H1 (cell line): ENCODE measurements at regions not wholly inside any gene's neighbourhood (a gene's known extent, or its start where the extent isn't known, plus 50 kb on each side); places are given as distances from the start of the nearest gene placed in this dataset.

Experiments
- CTCF ChIA-PET: fragments of 300-600 bp; sonication (Branson Sonifier 250); formaldehyde crosslinking; loops from one replicate; lab custom pipeline; 2021; ENCODE audit not compliant: partially characterized antibody; lab: Charles Lee
- POLR2A ChIA-PET: fragments of 300-600 bp; sonication (Branson Sonifier 250); formaldehyde crosslinking; loops from one replicate; lab custom pipeline; 2021; ENCODE audit warnings: inconsistent platforms; ENCODE audit not compliant: partially characterized antibody; lab: Charles Lee
- DNase-seq, 2 experiments: peaks; one replicate each; pipeline versions ENCODE4 v3.0.0 to v3.0.0-alpha.2; 2010 to 2022; ENCODE audit warnings: low spot score in 2 of 2, low read depth in 1 of 2, mixed read lengths in 1 of 2
- FAIRE-seq: peaks from 2 replicates; lab custom pipeline; 2011; peaks lifted over from hg19 to GRCh38; lab: Jason Lieb, UNC
- H2AFZ ChIP-seq: 2 replicates; pipeline ENCODE4 v1.8.1; 2012; ENCODE audit warnings: low read length, inconsistent platforms
- H2AK5ac ChIP-seq: 2 replicates; pipeline ENCODE4 v1.6.1; 2013; ENCODE audit warnings: low read depth, low read length
- H2BK120ac ChIP-seq: replicated peaks from 2 replicates; pipeline ENCODE3; 2013; ENCODE audit warnings: low read depth, low read length, inconsistent platforms
- H2BK12ac ChIP-seq: 2 replicates; pipeline ENCODE4 v1.6.1; 2013; ENCODE audit warnings: low read depth, low read length
- H2BK15ac ChIP-seq: 2 replicates; pipeline ENCODE4 v1.6.1; 2013; ENCODE audit warnings: low read length
- H2BK20ac ChIP-seq: 2 replicates; pipeline ENCODE4 v1.6.1; 2013; ENCODE audit warnings: low read length
- H2BK5ac ChIP-seq: 2 replicates; pipeline ENCODE4 v1.6.1; 2013; ENCODE audit warnings: low read depth, low read length
- H3K14ac ChIP-seq: 2 replicates; pipeline ENCODE4 v1.6.1; 2013; ENCODE audit warnings: inconsistent platforms; ENCODE audit not compliant: insufficient read length
- H3K18ac ChIP-seq: 2 replicates; pipeline ENCODE4 v1.6.1; 2013; ENCODE audit warnings: low read length; ENCODE audit errors: extremely low read depth
- H3K23ac ChIP-seq: 2 replicates; pipeline ENCODE4 v1.6.1; 2013; ENCODE audit warnings: inconsistent platforms; ENCODE audit not compliant: insufficient read length
- H3K23me2 ChIP-seq: 2 replicates; pipeline ENCODE4 v1.6.1; 2013; ENCODE audit warnings: low read depth, low read length
- H3K27ac ChIP-seq: 2 replicates; pipeline ENCODE4 v1.6.1; 2011; ENCODE audit warnings: low read depth, low read length, inconsistent platforms
- H3K27me3 ChIP-seq, 4 experiments: replicated peaks in 1 of 4; 1 replicate in 1 of 4; 2 replicates in 3 of 4; pipeline versions ENCODE4 v1.6.1 to v1.8.1; 2011 to 2013; ENCODE audit warnings: low read length in 3 of 4, mild to moderate bottlenecking in 3 of 4, inconsistent platforms in 2 of 4, mixed read lengths in 2 of 4, moderate library complexity in 1 of 4; ENCODE audit not compliant: control insufficient read depth in 3 of 4, insufficient read depth in 3 of 4; ENCODE audit errors: extremely low read depth in 1 of 4
- H3K36me3 ChIP-seq, 4 experiments: 2 replicates each; pipeline versions ENCODE4 v1.6.1 to v1.8.1; 2011 to 2013; ENCODE audit warnings: mild to moderate bottlenecking in 4 of 4, low read length in 3 of 4, moderate library complexity in 2 of 4, control low read depth in 1 of 4, inconsistent platforms in 1 of 4; ENCODE audit not compliant: insufficient read depth in 4 of 4, control insufficient read depth in 2 of 4
- H3K4ac ChIP-seq: replicated peaks from 2 replicates; pipeline ENCODE3; 2013; ENCODE audit warnings: low read length, low read depth, mixed read lengths, inconsistent platforms; ENCODE audit not compliant: insufficient read length
- H3K4me1 ChIP-seq, 4 experiments: replicated peaks in 1 of 4; 1 replicate in 1 of 4; 2 replicates in 3 of 4; pipeline versions ENCODE4 v1.6.1 to v1.8.1; 2011 to 2013; ENCODE audit warnings: low read length in 3 of 4, inconsistent platforms in 2 of 4, mixed read lengths in 1 of 4; ENCODE audit not compliant: insufficient read depth in 4 of 4, control insufficient read depth in 3 of 4
- H3K4me2 ChIP-seq, 2 experiments: 2 replicates each; pipeline versions ENCODE4 v1.6.1 to v1.8.1; 2011 to 2013; ENCODE audit warnings: low read depth in 2 of 2, low read length in 2 of 2, control low read depth in 1 of 2, inconsistent platforms in 1 of 2, mild to moderate bottlenecking in 1 of 2; ENCODE audit not compliant: insufficient read depth in 1 of 2
- H3K4me3 ChIP-seq, 4 experiments: fragments of 200-600, 300-600 bp in 1 of 4; sonication (generic), shearing (Covaris generic), sonication (Bioruptor Twin) in 1 of 4; 2 replicates each; pipeline versions ENCODE4 v1.5.1 to v1.8.1; 2011 to 2016; ENCODE audit warnings: low read length in 4 of 4, low read depth in 3 of 4, control low read depth in 2 of 4, inconsistent platforms in 2 of 4, mild to moderate bottlenecking in 2 of 4, mixed read lengths in 1 of 4, moderate library complexity in 1 of 4; ENCODE audit not compliant: insufficient read depth in 2 of 4; ENCODE audit errors: extremely low read depth in 1 of 4
- H3K56ac ChIP-seq: replicated peaks from 2 replicates; pipeline ENCODE3; 2013; ENCODE audit warnings: low read depth, mild to moderate bottlenecking, mixed read lengths, low read length, inconsistent platforms; ENCODE audit not compliant: insufficient read length
- H3K79me1 ChIP-seq: 2 replicates; pipeline ENCODE4 v1.6.1; 2013; ENCODE audit warnings: low read depth, low read length, control low read depth
- H3K79me2 ChIP-seq, 2 experiments: 2 replicates each; pipeline versions ENCODE4 v1.6.1 to v1.8.1; 2012 to 2013; ENCODE audit warnings: low read length in 2 of 2, mild to moderate bottlenecking in 2 of 2, inconsistent platforms in 1 of 2; ENCODE audit not compliant: insufficient read depth in 2 of 2, control insufficient read depth in 1 of 2
- H3K9ac ChIP-seq, 4 experiments: replicated peaks in 1 of 4; 1 replicate in 1 of 4; 2 replicates in 3 of 4; pipeline versions ENCODE4 v1.6.1 to v1.8.1; 2011 to 2013; ENCODE audit warnings: low read depth in 3 of 4, low read length in 3 of 4, control low read depth in 2 of 4, mild to moderate bottlenecking in 2 of 4, moderate library complexity in 2 of 4, inconsistent platforms in 1 of 4; ENCODE audit errors: extremely low read depth in 1 of 4
- H3K9me3 ChIP-seq, 2 experiments: 2 replicates each; pipeline versions ENCODE4 v1.6.1 to v1.8.1; 2012 to 2013; ENCODE audit warnings: mild to moderate bottlenecking in 2 of 2, moderate library complexity in 2 of 2, control low read depth in 1 of 2, inconsistent platforms in 1 of 2, low read depth in 1 of 2, low read length in 1 of 2, mixed read lengths in 1 of 2; ENCODE audit not compliant: insufficient read depth in 2 of 2
- H4K20me1 ChIP-seq, 2 experiments: replicated peaks in 1 of 2; 2 replicates each; pipeline versions ENCODE3 to v1.8.1; 2011 to 2013; ENCODE audit warnings: inconsistent platforms in 2 of 2, low read length in 2 of 2, mild to moderate bottlenecking in 1 of 2; ENCODE audit not compliant: insufficient read depth in 2 of 2, control insufficient read depth in 1 of 2
- H4K5ac ChIP-seq: 2 replicates; pipeline ENCODE4 v1.6.1; 2013; ENCODE audit warnings: low read length, low read depth, mixed read lengths, inconsistent platforms; ENCODE audit not compliant: insufficient read length
- H4K8ac ChIP-seq: 2 replicates; pipeline ENCODE4 v1.8.0; 2013; ENCODE audit warnings: mild to moderate bottlenecking, moderate library complexity, low read length, inconsistent platforms; ENCODE audit not compliant: insufficient read depth; ENCODE audit errors: extremely low read depth
- H4K91ac ChIP-seq: replicated peaks from 2 replicates; pipeline ENCODE3; 2013; ENCODE audit warnings: low read length, mixed read lengths, inconsistent platforms; ENCODE audit not compliant: insufficient read length
- CHD2 ChIP-seq: IDR thresholded peaks from 2 replicates; pipeline ENCODE4 v1.6.1; 2012; ENCODE audit warnings: low read length, improper control_type of control experiment
- CREB1 ChIP-seq: IDR thresholded peaks from 2 replicates; pipeline ENCODE4 v1.6.1; 2012; ENCODE audit warnings: inconsistent platforms
- MAFK ChIP-seq: IDR thresholded peaks from 2 replicates; pipeline ENCODE4 v1.6.1; 2012; ENCODE audit warnings: low read depth, mild to moderate bottlenecking, improper control_type of control experiment, low read length
- NRF1 ChIP-seq: IDR thresholded peaks from 2 replicates; pipeline ENCODE4 v1.6.1; 2011; ENCODE audit warnings: mild to moderate bottlenecking, low read depth, low read length, improper control_type of control experiment
- SIN3A ChIP-seq, 2 experiments: IDR thresholded peaks in 1 of 2; conservative IDR thresholded peaks in 1 of 2; 2 replicates each; pipeline ENCODE4 v1.6.1; 2011 to 2012; ENCODE audit warnings: low read length in 2 of 2, improper control_type of control experiment in 1 of 2, low read depth in 1 of 2, mild to moderate bottlenecking in 1 of 2
- SIRT6 ChIP-seq: IDR thresholded peaks from one replicate; pipeline ENCODE4 v1.7.1; 2012; ENCODE audit warnings: low read length, inconsistent platforms
- WGBS, 2 experiments: shearing (Covaris generic) in 1 of 2; methylation state at CpG; one replicate each; pipeline versions ENCODE4 v1.1.6 to v1.1.7; 2013 to 2015; ENCODE audit warnings: low lambda C conversion rate in 2 of 2, mixed read lengths in 2 of 2, inconsistent platforms in 1 of 2, low coverage in 1 of 2, missing lambda C conversion rate in 1 of 2; ENCODE audit not compliant: insufficient replicate concordance in 2 of 2, insufficient coverage in 1 of 2, insufficient read length in 1 of 2; ENCODE audit errors: extremely low coverage in 1 of 2, missing lambda C conversion rate in 1 of 2; 5-methylcytosine and 5-hydroxymethylcytosine counted together
- TF ChIP-seq, protein P1 (sequence below): IDR thresholded peaks from 2 replicates; pipeline ENCODE4 v1.6.1; 2011; ENCODE audit warnings: low read length, improper control_type of control experiment

DNA sequence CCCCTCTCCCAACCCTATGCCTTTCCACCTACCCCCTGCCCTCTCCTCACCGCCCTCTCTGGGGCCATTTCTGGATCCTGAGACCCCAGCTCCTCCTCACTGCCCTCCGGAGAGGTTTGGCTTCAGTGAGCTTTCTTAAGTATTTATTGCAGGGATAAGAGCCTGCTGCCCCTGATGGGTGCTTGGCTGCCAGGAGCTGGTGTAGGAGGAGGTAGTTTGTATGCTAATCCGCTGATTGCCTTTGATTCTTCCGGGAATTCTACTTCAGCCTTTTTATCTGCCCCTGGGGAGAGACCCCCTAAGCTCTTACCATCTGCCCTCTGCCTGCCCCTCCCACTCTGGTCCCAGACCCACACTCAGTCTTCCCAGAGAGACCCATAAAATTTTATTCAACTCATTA is 263.5 kb upstream of the PODXL start:
- no peak overlapping the region for H3K23ac ChIP-seq

More for the DNA sequence above, 263.5 kb upstream of the PODXL start:
- no peak overlapping the region for H3K27ac ChIP-seq
- H3K18ac ChIP-seq = no peak overlapping the region
- no peak overlapping the region for H3K4me2 ChIP-seq
- no peak for TF ChIP-seq NRF1
- TF ChIP-seq SIRT6 = no peak
- no peak for TF ChIP-seq MAFK
- TF ChIP-seq CHD2 = no peak
- TF ChIP-seq SIN3A (conservative IDR thresholded peaks at IDR 0.05 in 1 of 2, IDR thresholded peaks at IDR 0.05 in 1 of 2; ENCODE audit: low read depth in 1 of 2, low read length in 2 of 2) = no peak
- no peak for TF ChIP-seq CREB1
- TF ChIP-seq, protein P1, sequence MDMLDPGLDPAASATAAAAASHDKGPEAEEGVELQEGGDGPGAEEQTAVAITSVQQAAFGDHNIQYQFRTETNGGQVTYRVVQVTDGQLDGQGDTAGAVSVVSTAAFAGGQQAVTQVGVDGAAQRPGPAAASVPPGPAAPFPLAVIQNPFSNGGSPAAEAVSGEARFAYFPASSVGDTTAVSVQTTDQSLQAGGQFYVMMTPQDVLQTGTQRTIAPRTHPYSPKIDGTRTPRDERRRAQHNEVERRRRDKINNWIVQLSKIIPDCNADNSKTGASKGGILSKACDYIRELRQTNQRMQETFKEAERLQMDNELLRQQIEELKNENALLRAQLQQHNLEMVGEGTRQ = no peak
- no peaks in the 10 kb centered on the region for H3K9me3 ChIP-seq
- no peaks in the 10 kb centered on the region for H3K79me2 ChIP-seq
- H3K4me1 ChIP-seq = peaks cover 0 to 5% (median 1%) of the 10 kb centered on the region in 4 experiments; a peak in 2 of 7 replicates
- H3K9ac ChIP-seq = no peak overlapping the region
- H2AFZ ChIP-seq = no peak overlapping the region
- no peak overlapping the region for H2AK5ac ChIP-seq
- no peaks in the 10 kb centered on the region for H3K27me3 ChIP-seq
- H4K20me1 ChIP-seq = no peaks in the 10 kb centered on the region
- H3K4ac ChIP-seq = no peak overlapping the region
- no peak overlapping the region for H4K8ac ChIP-seq
- no peaks in the 10 kb centered on the region for H3K79me1 ChIP-seq
- no peak overlapping the region for H2BK15ac ChIP-seq
- no peak overlapping the region for H2BK20ac ChIP-seq
- no peak overlapping the region for H3K14ac ChIP-seq
- H2BK12ac ChIP-seq = no peak overlapping the region
- H4K91ac ChIP-seq = no peak overlapping the region
- no peak overlapping the region for H2BK5ac ChIP-seq
- H3K36me3 ChIP-seq = no peaks in the 10 kb centered on the region
- no peak overlapping the region for H3K4me3 ChIP-seq
- no peak overlapping the region for H4K5ac ChIP-seq
- CTCF ChIA-PET = interaction anchor here (1.0 to 4.2 kb wide), 5 partner anchors 16 to 130 kb away, joined by 3 to 20 read pairs (median 7); no protein-coding TSS in a partner anchor
- FAIRE-seq (no peak), DNase-seq (no peak)
- 85% methylated on average over 4 of the region's 4 CpGs; no CpG with 5 or more reads in 1 of the 2 experiments for WGBS, 2 experiments
- H3K56ac ChIP-seq = no peak overlapping the region
- POLR2A ChIA-PET = interaction anchor here (1.0 kb wide), 1 partner anchor 10 kb away, joined by 3 read pairs; no protein-coding TSS in a partner anchor
- H2BK120ac ChIP-seq = no peak overlapping the region
- peaks cover 2% of the 10 kb centered on the region; the same call in 1 of the 2 replicates for H3K23me2 ChIP-seq
